Activated gamma-delta T cell treated with Interleukin-2 at 50 U/mL for 16 hours (primary cell): ENCODE measurements at regions not wholly inside any gene's neighbourhood (a gene's known extent, or its start where the extent isn't known, plus 50 kb on each side); places are given as distances from the start of the nearest gene placed in this dataset.

ENCODE experiments used
- DNase-seq: peaks from one replicate; pipeline ENCODE4 v3.0.0-alpha.2; 2020

DNA sequence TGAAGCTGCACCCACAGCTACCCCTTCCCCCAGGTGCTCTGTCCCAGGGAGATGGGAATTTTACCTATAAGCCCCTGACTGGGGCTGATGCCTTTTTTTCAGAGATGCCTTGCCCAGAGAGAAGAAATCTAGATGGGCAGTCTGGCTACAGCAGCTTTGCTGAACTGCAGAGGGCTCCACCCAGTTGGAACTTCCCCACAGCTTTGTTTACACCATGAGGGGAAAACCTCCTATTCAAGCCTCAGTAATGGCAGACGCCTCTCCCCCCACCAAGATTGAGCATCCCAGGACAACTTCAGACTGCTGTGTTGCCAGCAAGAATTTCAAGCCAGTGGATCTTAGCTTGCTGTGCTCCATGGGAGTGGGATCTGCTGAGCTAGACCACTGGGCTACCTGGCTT, 122.6 kb upstream of the MOCS1 start:
- no peak for DNase-seq

DNA sequence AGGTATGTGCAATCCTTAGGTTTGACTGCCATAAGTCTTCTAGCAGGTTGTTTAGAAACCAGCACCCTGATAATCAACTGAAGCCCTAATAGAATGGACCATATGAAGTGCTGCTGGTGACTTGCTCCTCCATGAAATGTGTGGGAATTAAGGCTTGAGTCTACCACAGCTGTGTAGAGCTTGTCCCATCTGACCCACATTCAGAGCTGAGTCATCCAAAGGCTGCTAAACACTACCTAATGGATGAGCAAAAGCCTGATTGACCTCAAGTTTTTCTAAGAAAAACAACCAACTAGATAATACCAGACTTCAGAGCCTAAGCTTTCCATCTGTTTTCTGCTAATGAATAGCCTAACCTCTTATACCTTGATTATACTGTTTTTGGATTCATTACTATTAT, 120.3 kb upstream of the MOCS1 start:
- DNase-seq, result no peak

DNA sequence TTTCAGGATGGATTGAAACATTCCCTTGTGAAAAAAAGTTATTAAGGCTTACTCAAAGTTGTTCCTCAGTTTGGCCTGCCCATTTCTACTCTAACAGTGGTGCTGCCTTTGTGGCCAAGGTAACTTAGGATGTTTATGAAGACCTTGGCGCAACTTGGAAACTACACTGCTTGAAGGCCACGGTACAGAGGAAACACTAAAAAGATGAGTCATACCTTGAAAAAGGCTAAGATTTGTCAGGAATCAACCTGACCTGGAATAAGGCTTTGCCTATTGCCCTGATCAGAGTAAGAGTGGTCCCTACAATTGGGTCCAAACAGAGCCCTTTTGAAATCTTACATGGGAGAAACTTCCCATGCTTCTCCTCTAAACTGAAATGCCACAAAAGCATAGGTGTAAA, 119.9 kb upstream of the MOCS1 start:
- no peak for DNase-seq

DNA sequence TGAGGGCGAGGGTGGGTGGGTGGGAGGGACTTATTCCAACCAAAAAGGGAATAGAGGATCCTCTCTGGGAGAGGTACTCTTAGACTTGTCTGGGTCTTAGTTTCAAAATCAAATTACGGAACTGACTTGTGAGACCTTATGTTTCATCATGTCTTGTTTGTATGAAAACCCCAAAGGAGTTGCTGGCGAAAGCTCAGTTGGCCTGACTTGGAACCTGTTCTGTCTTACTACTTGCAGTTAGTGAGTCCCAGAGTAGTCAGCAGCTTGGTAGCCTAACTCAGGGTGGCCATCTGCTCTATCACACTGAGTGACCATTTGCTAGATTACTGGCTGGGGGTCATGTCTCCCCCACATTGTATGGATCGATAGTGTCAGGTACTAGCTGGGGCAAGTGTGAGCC, 114.9 kb upstream of the MOCS1 start:
- no peak for DNase-seq

- DNase-seq, result no peak
Measured at GRCh38 chr6:40044196-40044595, 109.9 kb upstream of the MOCS1 start.

DNA sequence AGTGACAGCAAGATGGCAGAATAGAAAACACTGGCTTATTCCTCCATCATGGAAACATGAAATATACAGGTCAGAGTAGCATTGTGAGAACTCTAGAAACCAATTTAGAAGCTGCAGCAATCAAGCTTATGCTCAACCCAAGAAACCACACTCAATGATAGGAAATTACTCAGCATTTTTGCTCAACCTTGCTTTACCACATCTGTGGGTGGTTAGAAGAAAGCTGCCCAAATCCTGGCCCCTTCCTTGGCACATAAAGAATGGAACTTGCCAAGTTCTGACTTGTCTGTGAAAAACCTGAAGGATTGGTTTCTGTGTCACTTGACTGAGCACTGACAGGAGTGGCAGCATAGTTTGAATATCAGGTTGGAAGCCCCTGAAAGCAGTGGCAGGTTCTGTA, 108.0 kb upstream of the MOCS1 start:
- no peak for DNase-seq

- DNase-seq, result no peak
Measured at GRCh38 chr6:40039042-40039441, 104.8 kb upstream of the MOCS1 start.

DNA sequence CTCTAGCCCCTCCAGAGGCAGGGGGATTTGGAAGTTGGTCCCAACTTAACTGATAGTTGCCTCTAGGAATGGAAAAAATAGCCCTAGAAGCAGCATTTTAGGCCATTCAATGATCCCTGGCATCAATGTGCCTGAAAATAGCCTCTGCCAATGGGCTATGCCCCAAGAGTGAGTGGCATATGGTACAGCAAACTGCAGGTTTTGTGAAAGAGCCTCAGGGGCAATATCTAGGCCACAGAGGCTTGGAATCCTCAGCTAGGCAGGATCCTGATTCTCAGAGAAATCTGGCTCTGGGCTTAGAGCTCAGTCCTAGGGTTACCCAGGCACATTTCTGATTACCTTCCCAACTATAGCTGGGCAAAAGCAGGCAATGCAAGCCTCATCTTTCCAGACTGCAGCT, 104.4 kb upstream of the MOCS1 start:
- no peak for DNase-seq

DNA sequence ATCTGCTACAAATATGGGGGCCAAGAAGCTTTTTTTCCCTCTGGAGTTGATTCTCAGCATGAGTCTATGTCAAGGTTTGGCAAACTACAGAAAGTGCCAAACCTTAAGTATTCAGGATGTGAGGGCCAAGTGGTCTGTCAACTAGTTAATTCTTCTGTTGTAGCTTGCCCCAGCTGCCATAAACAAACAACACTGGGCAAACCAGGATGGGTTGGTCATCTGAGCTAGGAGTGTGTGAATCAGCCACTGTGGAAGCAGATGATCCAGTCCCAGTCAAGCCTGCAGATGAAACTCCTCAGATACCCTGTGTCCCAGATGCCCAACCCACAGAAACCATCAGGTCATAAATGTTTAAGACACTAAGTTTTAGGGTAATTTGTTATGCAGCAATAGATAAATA, 103.0 kb upstream of the MOCS1 start:
- DNase-seq, result no peak

- no peak for DNase-seq
Measured at GRCh38 chr6:40036186-40036585, 101.9 kb upstream of the MOCS1 start.

- no peak for DNase-seq
Measured at GRCh38 chr6:40028449-40028848, 94.2 kb upstream of the MOCS1 start.

- DNase-seq, result no peak
Measured at GRCh38 chr6:40022867-40023266, 88.6 kb upstream of the MOCS1 start.

DNA sequence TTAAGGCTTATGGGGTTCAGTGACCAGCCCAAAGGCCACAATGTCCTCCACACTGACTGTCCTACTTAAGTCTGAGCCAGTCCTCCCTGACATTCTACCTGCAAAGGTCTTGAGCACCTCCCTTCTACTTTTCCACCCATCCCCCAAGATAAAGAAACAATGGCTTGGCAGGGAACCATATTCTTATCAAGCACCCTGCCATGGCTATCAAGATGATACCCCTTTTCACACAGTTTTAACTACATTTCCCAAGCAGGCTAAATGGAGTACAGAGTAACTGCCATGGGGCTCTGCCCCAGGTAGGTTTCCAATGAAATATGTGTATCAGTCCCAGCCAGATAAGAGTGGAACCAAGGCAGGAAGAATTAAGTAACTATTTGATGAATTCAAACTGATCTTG, 85.9 kb upstream of the MOCS1 start:
- no peak for DNase-seq

- no peak for DNase-seq
Measured at GRCh38 chr6:40015530-40015929, 81.3 kb upstream of the MOCS1 start.

GRCh38 chr6:40011844-40012243, 77.6 kb upstream of the MOCS1 start:
- no peak for DNase-seq

- DNase-seq, result no peak
Measured at GRCh38 chr6:40000964-40001515, 66.8 kb upstream of the MOCS1 start.

DNA sequence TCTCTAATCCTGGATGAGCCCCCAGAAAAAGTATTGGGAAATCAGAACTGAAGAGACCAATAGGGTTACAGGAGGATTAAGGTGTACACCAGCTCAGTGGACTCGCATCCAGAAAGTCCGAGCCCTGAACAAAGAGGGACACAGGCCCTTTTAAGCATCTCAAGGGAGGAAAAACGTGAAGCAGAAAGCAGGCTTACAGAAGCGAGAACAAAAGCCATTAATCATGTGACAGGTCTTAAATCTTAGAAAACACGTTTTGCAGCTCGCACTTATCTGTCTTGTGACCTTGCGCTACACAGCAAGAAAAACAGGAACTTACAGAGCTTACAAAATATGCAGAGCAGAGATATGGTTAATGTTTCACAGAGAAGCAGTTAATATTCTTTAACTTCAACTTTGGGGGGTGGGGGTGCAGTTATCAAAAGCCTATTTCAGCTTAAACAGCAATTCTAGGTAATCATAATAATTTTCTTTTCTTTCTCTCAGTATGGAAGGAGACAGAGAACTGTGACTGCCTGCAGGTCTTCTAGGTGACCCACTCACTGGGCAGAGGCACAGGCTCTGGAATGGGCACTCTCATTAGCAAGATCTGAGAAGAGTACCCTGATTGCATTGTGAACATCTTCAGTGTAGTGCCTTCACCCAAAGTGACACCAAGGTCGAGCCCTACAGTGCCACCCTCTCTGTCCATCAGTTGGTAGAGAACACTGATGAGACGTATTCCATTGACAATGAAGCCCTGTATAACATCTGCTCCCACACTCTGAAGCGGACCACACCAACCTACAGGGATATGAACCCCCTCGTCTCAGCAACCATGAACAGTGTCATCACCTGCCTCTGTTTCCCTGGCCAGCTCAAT, 65.0 kb upstream of the MOCS1 start:
- no peak for DNase-seq

GRCh38 chr6:39998126-39998525, 63.9 kb upstream of the MOCS1 start:
- no peak for DNase-seq

DNA sequence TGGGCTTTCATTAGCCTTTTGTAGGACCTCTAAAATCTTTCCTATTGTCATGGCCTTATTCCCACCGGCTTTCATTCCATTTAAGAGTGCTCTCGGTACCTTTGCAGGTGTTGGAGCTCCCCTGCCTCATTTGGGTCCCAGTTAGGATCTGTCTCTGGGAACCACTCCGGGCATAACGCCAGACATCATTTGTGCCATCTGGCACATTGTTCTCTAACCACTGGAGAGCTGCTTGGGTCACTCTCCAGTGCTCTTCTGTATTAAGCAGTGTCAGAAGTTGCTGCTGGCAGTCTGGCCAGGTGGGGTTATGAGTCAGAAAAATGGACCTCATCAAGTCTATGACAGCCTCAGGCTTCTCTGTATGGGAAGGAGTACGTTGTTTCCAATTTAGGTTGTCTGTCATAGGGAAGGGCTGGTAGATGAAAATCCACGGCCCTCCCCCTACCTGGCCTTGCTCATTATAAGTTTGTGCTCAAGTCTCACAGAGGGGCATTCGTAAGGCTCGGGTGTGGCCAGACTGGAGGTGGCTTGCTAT, 62.9 kb upstream of the MOCS1 start:
- no peak for DNase-seq

DNA sequence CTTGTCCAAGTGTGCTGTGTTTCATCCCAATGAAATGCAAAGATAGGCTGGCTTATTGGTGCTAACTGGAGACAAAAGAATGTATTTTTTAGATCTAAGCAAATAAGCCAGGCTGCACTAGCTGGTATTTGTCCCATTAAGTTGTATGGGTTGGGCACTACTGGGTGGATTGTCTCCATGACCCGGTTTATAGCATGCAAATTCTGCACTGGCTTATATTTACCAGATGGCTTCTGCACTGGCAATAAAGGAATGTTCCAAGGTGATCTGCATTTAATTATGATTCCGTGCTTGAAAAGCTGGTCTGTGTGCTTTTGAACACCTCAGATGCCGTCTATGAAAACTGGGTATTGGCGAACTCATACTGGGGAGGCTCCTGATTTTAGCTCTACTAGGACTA, 61.4 kb upstream of the MOCS1 start:
- DNase-seq, result no peak

DNA sequence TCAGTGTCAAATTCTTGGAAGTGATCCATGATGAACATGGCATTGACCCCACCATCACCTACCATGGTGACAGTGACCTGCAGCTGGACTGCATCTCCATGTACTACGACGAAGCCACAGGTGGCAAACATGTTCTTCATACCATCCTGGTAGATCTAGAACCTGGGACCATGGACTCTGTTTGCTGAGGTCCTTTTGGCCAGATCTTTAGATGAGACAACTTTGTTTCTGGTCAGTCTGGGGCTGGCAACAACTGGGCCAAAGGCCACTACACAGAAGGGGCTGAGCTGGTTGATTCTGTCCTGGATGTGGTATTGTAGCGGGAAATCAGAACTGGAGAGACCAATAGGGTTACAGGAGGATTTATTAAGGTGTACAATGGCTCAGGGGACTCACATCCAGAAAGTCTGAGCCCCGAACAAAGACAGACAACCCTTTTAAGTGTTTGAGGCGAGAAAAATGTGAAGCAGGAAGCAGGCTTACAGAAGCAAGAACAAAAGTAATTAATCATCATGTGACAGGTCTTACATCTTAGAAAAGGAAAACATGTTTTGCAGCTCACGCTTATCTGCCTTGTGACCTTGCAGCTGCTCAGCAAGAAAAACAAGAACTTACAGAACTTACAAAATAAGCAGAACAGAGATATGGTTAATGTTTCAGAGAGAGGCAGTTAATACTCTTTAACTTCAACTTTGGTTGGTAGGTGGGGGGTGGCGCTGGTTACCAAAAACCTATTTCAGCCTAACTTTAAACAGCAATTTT, 58.8 kb upstream of the MOCS1 start:
- DNase-seq, result no peak
